Glomerular visceral epithelial cell (primary cell): ENCODE measurements at regions not wholly inside any gene's neighbourhood (a gene's known extent, or its start where the extent isn't known, plus 50 kb on each side); places are given as distances from the start of the nearest gene placed in this dataset.

Experiments used
- DNase-seq: peaks from one replicate; pipeline ENCODE4 v3.0.0-alpha.2; 2016; ENCODE audit errors: extremely low spot score

- DNase-seq, result no peak
These were observed 148.0 kb upstream of the CDH12 start for GRCh38 chr5:23001120-23001519.

GRCh38 chr5:22998774-22999173 is 145.6 kb upstream of the CDH12 start:
- DNase-seq, result no peak

GRCh38 chr5:22998362-22998761 is 145.2 kb upstream of the CDH12 start:
- no peak for DNase-seq

GRCh38 chr5:22988937-22989336 is 135.8 kb upstream of the CDH12 start:
- no peak for DNase-seq

GRCh38 chr5:22986281-22986680 is 133.1 kb upstream of the CDH12 start:
- no peak for DNase-seq

GRCh38 chr5:22985446-22985845 is 132.3 kb upstream of the CDH12 start:
- DNase-seq, result no peak

- no peak for DNase-seq
These were observed 117.9 kb upstream of the CDH12 start for GRCh38 chr5:22970956-22971618.

- DNase-seq, result no peak
These were observed 117.3 kb upstream of the CDH12 start for GRCh38 chr5:22970491-22970890.

- no peak for DNase-seq
These were observed 115.2 kb upstream of the CDH12 start for GRCh38 chr5:22968386-22968785.

GRCh38 chr5:22965960-22966359 is 112.8 kb upstream of the CDH12 start:
- no peak for DNase-seq

GRCh38 chr5:22964632-22965031 is 111.5 kb upstream of the CDH12 start:
- DNase-seq, result no peak

GRCh38 chr5:22958462-22959262 is 105.5 kb upstream of the CDH12 start:
- no peak for DNase-seq

- DNase-seq, result no peak
These were observed 94.8 kb upstream of the CDH12 start for GRCh38 chr5:22947921-22948320.

GRCh38 chr5:22938362-22938761 is 85.2 kb upstream of the CDH12 start:
- DNase-seq, result no peak

GRCh38 chr5:22928821-22929482 is 75.8 kb upstream of the CDH12 start:
- no peak for DNase-seq

- DNase-seq, result no peak
These were observed 73.4 kb upstream of the CDH12 start for GRCh38 chr5:22926574-22926973.

GRCh38 chr5:22918511-22918910 is 65.4 kb upstream of the CDH12 start:
- no peak for DNase-seq

GRCh38 chr5:22916393-22916792 is 63.2 kb upstream of the CDH12 start:
- DNase-seq, result no peak

- no peak for DNase-seq
These were observed 57.9 kb upstream of the CDH12 start for GRCh38 chr5:22911019-22911418.

GRCh38 chr5:22910523-22910922 is 57.4 kb upstream of the CDH12 start:
- DNase-seq, result no peak

- DNase-seq, result no peak
These were observed 55.4 kb upstream of the CDH12 start for GRCh38 chr5:22908586-22908985.

- no peak for DNase-seq
These were observed 55.0 kb upstream of the CDH12 start for GRCh38 chr5:22908129-22908528.
